Left ventricle myocardium superior (tissue), 1 donor: ENCODE measurements at regions not wholly inside any gene's neighbourhood (a gene's known extent, or its start where the extent isn't known, plus 50 kb on each side); places are given as distances from the start of the nearest gene placed in this dataset.
A peak's percentile ranks its signal among the peaks of the same experiment; 100 is the strongest.
"Not testable (repeated sequence)": the region's sequence is repeated elsewhere in the genome, so short reads cannot be mapped to it uniquely, and the experiment has no call there.

Source experiments
- ATAC-seq: fragments of 200-7000 bp; cut with Tn5 transposase; one replicate; pipeline ENCODE4 v1.9.1; 2020; ENCODE audit warnings: mild to moderate bottlenecking, moderate library complexity
- DNase-seq: peaks from one replicate; pipeline ENCODE4 v3.0.0-alpha.2; 2020
- intact Hi-C: fragments of 100-400 bp; cut with micrococcal nuclease; formaldehyde crosslinking; loops from one replicate; pipeline ENCODE4 v1.11.0; 2022
- donor health status: DM: no; HTN: yes; CAD: no; lungs with severe emphysema.

GRCh38 chr2:22382479-22383169 lies 1002.4 kb upstream of the KLHL29 start:
- ATAC-seq (no peak), DNase-seq (no peak)
- intact Hi-C loops, result no loop called here

DNA sequence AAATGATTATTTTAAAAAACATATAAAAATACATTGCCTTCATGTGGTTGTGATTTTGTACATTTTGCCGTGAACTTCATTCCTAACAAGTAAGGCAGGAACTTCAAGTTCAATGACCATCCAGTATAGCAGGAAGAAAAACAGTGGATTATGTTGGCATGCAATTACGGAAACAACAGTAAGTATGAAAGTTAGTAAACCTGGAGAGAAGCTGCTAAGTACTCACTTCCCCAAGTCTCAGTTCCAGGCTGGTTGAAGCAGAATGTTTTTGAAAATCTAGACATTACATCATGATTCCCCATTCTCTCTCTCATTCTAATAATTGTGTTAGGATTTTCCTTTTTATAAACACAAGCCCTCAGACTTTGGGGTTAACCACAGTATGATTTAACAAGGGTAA lies 987.1 kb upstream of the KLHL29 start:
- intact Hi-C loops, result no loop called here
- no peak for DNase-seq

DNA sequence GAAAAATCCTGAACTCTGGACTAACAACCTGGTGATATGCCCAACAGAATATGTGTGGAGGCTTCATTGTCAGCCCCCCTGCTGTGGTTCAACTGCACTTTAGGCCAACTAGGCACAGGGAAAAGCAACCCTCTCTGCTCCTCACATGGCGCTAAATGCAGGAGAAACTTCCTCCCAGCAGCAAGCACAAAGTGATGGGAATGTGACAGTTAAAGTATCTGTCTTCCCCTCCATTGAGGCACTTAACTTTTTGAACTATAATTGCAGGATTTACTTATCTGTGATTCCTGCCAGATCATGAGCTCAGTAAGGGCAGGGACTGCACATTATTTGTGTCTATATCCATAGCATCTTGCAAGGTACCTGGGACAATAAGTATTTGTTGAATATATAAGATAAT lies 981.2 kb upstream of the KLHL29 start:
- ATAC-seq (no peak), DNase-seq (no peak)
- intact Hi-C loops, result no loop called here

More for the DNA sequence above, 987.1 kb upstream of the KLHL29 start:
- ATAC-seq, result no peak

- ATAC-seq (no peak), DNase-seq (no peak)
- intact Hi-C loops, result no loop called here
These were observed 978.4 kb upstream of the KLHL29 start for GRCh38 chr2:22406625-22407024.

- intact Hi-C loops, result no loop called here
- no peak for DNase-seq
- ATAC-seq, result no peak
These were observed 964.9 kb upstream of the KLHL29 start for GRCh38 chr2:22420076-22420475.

DNA sequence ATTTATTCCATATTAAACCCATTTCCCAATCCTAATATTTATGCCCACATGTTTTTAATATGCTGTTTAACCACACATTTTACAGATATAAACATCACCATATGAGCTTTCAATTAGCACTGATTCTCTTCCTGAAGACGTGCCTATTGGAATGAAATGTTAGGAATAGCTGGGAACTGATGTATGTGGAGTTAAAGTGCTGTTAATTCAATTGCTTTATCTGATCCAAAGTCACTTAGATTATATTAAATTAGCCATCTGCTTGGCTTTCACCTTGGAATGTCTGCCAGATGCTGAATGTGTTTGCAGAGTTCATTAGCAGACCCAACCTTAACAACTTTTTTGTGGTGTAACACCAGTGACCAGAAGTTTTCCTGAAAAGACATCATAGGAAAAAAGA lies 942.9 kb upstream of the KLHL29 start:
- intact Hi-C loops, result no loop called here
- ATAC-seq, result no peak
- no peak for DNase-seq

DNA sequence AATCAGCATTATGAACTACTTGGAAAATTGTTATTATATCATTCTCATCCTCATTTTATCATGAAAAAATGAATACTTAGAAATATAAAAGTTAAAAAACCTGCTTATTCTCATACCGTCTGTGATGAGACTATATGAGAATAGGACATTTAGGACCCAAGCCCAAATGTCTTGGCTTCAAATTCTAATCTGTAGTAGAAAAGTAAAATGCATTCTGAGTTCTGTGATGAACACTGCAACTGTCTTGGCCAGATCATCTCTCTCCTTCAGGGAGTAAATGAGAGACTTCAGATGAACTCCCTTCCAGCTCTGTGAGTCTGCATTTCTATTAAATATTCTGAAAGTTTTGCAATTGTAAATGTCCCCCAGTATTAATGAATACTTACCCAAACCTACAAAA lies 940.7 kb upstream of the KLHL29 start:
- no peak for ATAC-seq
- intact Hi-C loops, result no loop called here

DNA sequence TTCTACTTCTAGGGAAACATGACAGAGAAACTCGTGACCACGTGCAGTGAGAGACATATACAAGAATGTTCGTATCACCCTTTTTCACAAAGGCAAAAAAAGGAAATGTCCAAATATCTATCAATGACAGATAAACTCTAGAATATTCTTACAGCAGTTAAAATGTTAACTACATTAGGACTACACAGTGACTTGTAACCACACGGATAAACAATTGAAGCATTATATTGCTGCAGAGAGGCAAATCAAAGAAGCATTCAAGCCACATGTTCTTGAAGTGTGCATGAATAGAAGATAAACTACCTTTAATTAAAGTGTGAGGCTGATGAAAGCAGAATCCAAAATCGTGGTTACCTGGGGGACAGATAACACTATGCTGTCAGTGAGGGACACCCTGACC lies 935.3 kb upstream of the KLHL29 start:
- ATAC-seq (no peak), DNase-seq (no peak)
- intact Hi-C loops, result no loop called here

More for the DNA sequence above, 940.7 kb upstream of the KLHL29 start:
- no peak for DNase-seq

DNA sequence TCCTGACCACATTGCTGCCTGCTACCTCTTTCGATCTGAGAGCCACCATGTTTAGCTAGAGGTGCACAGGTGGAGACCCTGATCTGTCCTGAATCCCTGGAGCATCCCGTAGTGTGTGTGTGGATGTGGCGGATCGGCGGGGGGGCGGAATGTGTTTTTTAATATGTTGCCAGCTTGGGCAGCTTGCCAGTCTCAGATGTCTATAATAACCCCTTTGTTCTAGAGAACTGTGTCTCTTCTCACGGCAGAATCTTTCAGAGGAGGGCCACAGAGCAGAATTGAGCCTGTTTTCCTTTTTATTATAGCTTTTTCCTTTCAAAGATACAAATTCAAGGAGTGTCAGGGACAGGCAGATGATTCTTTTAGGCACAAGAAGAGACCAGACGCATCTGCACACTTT lies 934.1 kb upstream of the KLHL29 start:
- no peak for DNase-seq
- intact Hi-C loops, result no loop called here
- no peak for ATAC-seq

GRCh38 chr2:22454826-22455485 lies 930.0 kb upstream of the KLHL29 start:
- intact Hi-C loops, result no loop called here
- no peak for DNase-seq
- no peak for ATAC-seq

DNA sequence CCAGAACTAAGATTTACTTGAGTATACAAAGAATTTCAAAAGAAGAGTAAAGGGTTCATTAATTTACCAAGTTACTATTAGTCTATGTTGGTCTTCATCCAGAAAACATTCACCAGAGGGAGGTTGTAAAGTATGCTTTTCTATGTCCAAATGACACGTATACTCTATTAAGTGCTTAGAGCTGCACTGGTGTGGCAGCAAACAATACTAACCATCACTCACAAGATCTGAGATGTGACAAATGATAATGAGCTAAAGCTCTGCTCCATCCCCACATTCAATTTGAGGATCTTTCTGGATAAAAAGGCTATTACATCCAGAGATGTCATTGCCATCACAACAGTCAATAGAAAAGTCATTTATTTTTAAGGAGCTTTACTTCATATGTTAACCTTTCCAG lies 926.5 kb upstream of the KLHL29 start:
- no peak for DNase-seq
- intact Hi-C loops, result no loop called here
- ATAC-seq, result no peak

- DNase-seq, ATAC-seq, intact Hi-C loops: not testable (repeated sequence)
These were observed 909.9 kb upstream of the KLHL29 start for GRCh38 chr2:22475103-22475502.

DNA sequence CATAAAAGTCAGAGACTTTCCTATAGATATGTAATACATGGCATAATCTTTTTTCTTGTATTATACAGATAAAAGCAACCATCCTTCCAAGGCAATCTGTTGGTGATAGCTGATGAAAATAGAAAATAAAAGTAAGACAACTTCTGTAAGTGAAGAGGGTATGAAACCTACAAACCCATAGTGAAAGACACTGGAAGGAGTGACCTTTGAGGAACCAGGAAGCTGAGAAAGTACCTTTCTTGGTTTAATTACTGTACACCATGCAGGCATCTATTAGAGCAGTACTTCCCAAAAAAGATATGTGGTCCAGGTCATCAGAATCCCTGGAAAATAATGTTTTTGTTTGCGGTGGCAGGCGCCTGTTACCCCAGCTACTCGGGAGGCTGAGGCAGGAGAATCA lies 906.6 kb upstream of the KLHL29 start:
- ATAC-seq (no peak), DNase-seq (no peak)
- intact Hi-C loops, result no loop called here

GRCh38 chr2:22481486-22482259 lies 903.3 kb upstream of the KLHL29 start:
- intact Hi-C loops, result no loop called here
- ATAC-seq (peak; percentile 92), DNase-seq (no peak)

- DNase-seq (no peak), ATAC-seq (no peak)
- intact Hi-C loops, result no loop called here
These were observed 901.9 kb upstream of the KLHL29 start for GRCh38 chr2:22483036-22483435.

DNA sequence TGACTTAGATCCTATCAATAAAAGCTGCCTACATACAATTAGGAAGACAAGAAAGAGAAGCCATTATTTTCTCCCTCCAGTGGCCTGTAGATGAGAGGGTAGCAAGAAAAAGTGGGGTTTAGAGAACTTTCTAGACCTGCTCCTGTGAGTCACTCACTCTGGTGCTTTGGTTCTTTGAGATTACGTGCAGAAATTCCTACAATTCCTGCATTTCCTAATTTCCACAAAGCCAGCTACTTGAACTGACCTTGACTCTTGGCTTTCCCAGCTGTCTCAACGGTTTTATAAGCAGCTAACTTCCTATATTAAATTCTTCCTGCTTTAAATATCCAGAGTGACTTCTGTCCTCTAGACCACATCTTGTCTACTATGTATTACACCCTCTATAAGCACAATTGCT lies 899.5 kb upstream of the KLHL29 start:
- DNase-seq, result no peak
- intact Hi-C loops, result no loop called here
- no peak for ATAC-seq

DNA sequence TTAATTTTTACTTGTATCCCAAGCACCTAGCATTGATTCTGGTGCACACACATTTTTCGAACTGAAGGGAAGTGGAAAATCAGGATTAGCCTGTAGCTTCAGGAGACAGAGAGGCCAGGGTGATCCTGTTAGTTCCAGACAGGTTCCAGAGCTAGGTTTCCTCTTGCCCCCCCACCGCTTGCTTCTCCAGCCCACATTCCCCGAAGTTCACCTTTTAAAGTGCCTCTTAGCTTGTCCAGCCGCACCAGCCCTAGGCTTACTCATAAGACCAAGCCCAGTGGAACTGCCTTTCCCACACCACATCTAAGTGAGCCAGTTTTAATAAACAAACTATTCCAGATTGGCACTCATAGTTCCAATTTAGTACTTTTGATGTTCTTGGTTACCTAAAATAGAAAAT lies 898.6 kb upstream of the KLHL29 start:
- intact Hi-C loops, result no loop called here
- ATAC-seq (no peak), DNase-seq (no peak)

DNA sequence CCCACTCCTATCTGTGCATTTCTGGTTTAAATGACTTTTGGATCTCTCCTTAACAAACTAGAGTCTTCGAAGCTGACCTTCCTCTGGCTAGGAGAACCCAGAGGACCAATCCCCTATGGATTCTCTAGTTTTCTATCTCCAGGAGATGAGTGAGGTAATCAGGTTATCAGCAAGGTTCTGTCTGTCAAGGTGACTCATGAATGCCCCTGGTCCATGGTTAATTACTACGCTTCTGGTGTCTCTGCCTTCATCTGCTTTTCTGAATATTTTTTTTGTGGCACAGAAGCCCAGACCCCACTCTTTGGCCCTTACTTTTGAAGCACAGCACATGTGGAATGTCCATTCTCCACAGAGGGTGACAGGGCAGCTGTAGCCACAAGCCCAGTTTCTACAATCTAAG lies 897.9 kb upstream of the KLHL29 start:
- no peak for DNase-seq
- ATAC-seq, result no peak
- intact Hi-C loops, result no loop called here

GRCh38 chr2:22487541-22487940 lies 897.4 kb upstream of the KLHL29 start:
- no peak for DNase-seq
- intact Hi-C loops, result no loop called here

DNA sequence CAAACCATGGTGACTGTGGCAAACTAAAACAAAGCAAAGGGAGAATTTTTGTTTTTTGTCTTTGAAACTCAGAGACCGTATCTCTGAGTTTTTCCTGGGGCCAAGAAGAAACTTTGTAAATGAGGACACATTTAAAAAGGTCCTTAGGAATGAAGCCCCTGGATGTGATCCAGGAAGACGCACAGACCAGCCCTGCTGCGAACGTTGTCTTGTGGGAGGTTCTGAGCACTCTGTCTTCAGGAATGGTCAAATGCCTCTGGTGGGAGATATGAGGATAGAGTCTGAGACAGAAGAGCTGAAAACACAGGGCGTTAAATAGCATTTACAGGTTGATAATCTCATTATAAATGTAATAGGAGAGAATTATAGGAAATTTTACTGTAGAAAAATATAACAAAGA lies 893.5 kb upstream of the KLHL29 start:
- DNase-seq (no peak), ATAC-seq (no peak)
- intact Hi-C loops, result no loop called here

More at GRCh38 chr2:22487541-22487940, 897.4 kb upstream of the KLHL29 start:
- no peak for ATAC-seq
